ENCODE measurements at regions not wholly inside any gene's neighbourhood (a gene's known extent, or its start where the extent isn't known, plus 50 kb on each side); places are given as distances from the start of the nearest gene placed in this dataset.

- no peak for TF ChIP-seq CTCF (conservative IDR thresholded peaks at IDR 0.05 in 1 of 2, IDR thresholded peaks at IDR 0.05 in 1 of 2; ENCODE audit: extremely low read depth in 1 of 2, insufficient read depth in 1 of 2, low read depth in 1 of 2, low read length in 2 of 2)
- TF ChIP-seq EZH2 (IDR thresholded peaks at IDR 0.05; ENCODE audit: borderline replicate concordance, low read length), result no peak
These were observed 228.8 kb downstream of the NR2F1-AS1 start for GRCh38 chr5:93352186-93352585.
